Ammon's horn (tissue), 1 donor: ENCODE measurements at regions not wholly inside any gene's neighbourhood (a gene's known extent, or its start where the extent isn't known, plus 50 kb on each side); places are given as distances from the start of the nearest gene placed in this dataset.
"Not testable (repeated sequence)": the region's sequence is repeated elsewhere in the genome, so short reads cannot be mapped to it uniquely, and the experiment has no call there.

Source experiments
- DNase-seq: peaks from one replicate; pipeline ENCODE4 v3.0.0-alpha.2; 2016; ENCODE audit warnings: low spot score

DNA sequence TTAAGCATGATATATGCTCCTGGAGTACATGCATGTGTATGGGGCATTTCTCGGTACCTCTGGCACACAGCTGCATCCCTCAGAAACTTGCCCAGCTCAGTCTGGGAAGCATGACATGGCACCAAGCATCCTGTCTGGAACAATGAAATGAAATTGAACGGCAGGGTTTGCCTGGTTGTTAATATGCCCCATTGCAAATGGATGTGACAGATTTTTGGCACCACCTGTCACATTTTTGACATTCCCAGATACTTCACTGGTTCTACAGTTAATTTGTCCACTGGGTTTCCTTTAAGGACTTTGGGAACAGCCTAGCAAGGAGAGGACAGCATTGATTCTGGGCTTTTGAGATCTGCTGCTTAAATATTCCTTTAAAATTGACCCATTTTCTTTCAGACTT lies 305.8 kb downstream of the TSN start:
- DNase-seq = no peak

DNA sequence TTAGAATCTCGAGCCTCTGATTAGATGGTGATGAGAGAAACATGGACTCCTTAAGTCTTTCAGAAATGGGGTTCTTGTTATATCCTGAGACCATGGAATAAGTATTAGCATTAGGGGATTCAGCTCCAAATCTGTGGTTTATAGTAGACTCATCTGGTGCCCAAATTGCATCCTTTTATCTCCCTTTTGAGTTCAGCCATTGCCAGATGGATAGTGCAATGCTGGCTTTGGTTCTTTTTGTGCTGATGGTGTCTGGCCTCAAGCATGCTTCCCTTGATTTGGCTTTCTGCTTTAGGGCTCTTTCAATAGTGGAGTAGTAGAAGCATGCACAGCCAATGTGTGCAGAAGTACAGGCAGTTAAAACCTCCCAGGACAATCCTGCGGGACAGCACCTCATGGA lies 306.4 kb downstream of the TSN start:
- no peak for DNase-seq

DNA sequence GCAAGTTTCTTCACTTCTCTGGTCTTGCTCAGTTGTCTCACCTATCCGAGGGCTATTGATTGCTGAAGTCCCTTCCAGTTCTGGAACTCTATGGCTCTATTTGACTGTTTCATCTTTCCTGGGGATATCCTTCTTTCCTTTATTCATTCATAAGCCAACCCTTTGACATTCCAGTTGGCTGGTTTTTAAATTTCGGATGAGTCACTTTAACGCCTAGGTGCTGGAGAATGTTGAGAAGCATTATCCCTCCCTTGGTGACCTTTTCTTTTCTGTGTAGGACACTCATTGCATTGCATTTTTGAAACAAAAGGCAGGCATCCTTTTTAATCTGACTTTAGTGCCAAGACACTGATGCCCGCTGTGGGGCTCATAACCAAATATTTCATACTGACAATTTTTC lies 307.1 kb downstream of the TSN start:
- no peak for DNase-seq

DNA sequence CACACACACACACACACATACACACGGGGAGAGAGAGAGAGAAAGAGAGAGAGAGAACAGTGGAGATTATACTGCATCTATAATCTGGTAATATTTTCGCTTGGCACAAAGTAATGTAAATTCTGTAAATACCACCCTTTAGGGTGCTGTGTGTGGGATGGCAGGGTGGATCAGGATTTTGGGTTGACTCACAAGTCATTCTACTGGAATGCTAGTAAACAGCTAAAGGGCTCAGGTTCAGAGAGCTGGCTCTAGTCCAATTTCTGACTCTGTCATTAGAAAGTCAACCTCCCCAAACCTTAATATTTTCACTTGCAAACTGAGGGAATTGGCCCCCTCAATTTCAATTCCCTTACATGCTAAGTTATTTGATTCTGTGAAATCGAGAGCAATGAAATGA lies 308.3 kb downstream of the TSN start:
- DNase-seq = no peak

DNA sequence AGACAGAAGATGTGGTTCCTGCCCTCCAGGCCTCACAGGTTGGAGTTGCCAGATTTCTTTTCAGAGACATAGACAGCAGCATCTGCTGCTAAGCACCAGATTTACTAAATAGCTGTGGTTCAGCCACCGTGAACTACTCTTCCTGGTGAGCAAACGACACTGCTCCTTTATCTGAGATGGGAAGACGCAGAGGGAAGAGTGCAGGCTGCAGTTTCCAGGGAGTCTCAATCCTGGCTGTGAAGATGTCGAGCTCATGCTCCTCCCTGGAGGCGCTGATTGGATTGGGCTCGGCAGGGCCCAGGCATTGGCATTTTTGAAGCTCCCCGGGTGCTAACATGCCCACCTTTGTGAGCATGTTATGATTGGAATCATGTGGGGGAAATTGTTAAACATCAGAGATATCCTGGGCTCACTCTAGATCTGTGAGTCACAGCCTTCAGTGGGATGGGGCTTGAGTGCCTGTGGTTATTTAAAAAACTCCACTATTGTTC lies 314.8 kb downstream of the TSN start:
- no peak for DNase-seq

DNA sequence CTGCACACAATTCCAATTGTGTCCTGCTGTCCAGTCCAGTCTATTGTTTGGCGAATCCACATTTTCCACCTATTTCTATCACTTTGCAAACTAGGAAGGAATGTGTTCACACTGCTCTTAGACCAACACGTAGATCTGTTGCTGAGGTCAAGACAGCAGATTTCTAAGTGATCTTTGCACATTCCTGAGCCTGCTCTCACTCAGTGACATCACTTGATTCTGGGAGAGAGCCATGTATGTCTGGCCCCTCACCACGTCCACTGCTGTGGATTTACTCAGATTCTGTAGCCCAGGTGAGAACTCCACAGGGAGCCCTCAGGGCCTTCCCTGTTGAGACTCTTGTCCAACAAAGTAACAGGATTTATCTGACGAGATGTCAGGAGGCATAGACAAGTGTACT lies 317.2 kb downstream of the TSN start:
- no peak for DNase-seq

DNA sequence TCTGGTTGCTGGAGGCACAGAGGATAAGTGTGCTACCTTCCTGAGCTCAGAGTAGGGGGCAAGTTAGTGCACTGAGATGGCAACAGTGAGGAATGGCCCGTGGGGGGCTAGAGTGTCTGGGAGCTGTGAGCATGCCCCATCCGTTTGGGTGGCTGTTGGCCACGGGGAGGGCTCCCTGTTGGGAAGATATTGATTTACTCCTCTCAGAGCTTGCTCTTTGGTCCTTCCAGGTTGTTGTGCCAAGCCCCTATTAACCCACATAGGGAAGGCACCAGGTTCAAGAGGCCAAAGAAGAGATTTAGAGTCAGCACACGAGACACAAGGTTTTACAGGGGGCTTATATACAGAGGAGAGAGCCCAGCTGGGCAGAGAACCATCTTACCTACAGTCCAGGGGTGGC lies 318.8 kb downstream of the TSN start:
- no peak for DNase-seq

DNA sequence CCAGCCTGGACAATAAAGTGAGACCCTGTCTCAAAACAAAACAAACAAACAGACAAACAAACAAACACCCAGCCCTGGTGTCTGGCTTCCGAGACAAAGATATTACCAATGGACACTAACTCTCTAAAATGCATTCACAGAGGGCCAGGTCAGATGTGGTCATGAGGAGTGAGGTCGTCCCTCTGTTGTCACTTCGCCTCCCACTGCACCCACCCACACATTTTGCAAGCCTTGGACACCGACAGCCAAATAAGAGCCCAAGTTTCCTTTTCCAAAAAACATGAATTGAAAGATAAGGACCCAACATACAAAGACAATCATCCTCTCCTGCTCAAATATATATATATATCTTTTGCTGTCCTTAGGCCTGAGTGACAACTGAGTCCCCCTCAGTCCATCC lies 319.9 kb downstream of the TSN start:
- no peak for DNase-seq

DNA sequence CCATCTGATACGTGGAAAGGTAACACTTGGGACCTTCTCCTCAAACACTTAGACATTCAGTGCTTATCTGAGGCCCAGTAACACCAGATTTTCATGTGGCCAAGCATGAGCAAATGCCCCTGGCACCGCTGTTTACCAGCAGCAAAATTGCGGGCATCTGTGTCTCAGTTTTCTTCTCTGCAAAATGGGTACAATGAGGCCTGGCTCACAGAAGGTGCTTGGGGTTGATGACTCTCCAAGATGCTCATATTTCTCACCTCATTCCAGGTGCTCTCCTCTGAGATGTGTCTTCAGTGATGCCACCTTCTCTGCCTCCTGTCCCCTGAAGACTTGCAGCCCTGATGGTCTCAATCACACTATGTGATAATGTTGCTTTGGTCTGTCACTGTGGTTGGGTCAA lies 321.7 kb downstream of the TSN start:
- DNase-seq = no peak

DNA sequence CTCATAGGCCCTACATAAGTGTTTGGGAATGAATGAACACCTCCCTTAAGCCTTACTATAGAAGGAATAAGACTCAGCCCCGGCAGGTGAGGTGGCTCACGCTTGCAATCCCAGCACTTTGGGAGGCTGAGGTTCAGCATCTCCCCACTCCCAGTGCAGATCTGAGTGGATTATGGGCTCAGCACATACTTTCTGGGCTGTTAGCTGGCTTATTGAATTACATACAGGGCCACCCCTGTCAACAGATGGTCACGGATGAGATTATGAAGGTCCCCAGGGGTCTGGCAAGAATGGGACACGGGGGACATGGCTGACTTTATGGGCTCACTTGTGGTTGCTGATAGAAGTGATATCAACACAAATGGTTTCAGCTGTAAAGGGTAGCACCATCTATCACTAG lies 322.3 kb downstream of the TSN start:
- no peak for DNase-seq

DNA sequence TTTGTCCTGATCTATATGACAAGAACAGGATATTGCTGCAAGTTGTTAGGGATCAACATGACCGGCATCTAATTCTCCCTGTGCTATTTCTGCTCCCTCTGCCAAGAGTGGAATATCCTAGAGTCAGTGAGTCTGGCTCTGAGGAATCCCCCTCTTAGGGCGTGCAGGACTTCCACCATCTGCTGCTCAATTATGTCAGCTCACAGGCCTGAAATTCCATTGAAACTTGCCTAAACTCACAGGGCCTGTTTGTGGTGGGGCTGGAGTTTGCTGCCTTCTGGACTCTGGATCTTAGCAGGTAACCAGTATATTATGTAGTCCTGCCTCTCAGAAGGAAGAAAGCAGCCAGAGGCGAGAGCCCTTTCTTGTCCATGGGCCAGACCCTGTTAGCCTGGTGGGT lies 323.0 kb downstream of the TSN start:
- DNase-seq = peak; percentile 9

DNA sequence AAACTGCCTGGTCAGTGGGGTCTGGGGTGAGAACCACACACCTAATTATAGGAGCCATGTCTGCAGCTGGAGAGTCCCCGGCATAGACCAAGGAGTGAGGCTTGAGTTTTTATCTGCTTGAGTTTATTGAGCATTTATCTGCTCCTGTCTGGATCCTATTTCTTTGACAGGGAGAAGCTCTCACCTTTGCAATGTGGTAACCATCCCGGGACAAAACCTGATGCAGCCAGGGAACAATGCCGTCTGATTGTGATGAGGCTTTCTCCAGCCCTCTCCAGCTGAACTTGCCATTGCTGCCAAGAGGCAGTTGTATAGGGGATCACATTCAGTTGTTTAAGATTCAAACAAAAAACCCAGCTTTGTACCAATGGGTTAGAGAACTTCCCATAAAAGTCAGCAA lies 324.4 kb downstream of the TSN start:
- no peak for DNase-seq

DNA sequence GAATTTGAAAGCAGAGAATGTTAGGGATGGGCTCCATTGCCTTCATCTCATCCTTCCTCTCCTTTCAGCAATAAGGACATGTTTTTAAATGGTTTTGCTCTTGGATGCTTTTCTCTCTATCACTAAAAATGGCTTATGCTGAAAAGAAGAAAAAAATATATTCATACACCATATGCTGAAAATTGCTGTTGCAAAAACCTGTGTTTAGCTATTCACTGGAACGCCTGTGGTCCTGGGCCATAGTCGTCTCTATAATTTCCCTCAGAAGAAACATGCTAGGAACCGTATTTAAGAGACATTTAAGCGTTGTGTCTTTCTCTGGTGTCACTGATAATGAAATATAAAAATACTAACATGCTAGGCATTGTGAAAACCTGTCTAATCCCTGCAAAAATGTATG lies 324.9 kb downstream of the TSN start:
- no peak for DNase-seq

DNA sequence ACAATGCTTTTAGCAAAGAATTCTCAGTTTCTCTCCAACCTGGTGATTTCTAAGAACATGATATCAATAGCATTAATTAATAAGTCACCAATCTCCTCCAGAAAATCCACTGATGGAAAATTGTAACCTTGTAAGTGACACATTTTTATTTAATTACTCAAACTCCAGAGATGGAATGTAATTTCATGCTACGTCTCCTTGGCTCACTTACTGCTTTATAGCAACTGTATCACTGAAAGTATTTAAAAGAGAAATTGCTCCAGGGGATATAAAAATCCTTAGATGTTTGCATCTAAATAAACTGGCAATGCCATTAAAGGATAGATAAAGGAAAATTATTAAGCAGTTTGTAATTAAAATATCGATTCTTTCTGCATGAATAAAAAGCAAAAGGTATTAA lies 325.4 kb downstream of the TSN start:
- no peak for DNase-seq

DNA sequence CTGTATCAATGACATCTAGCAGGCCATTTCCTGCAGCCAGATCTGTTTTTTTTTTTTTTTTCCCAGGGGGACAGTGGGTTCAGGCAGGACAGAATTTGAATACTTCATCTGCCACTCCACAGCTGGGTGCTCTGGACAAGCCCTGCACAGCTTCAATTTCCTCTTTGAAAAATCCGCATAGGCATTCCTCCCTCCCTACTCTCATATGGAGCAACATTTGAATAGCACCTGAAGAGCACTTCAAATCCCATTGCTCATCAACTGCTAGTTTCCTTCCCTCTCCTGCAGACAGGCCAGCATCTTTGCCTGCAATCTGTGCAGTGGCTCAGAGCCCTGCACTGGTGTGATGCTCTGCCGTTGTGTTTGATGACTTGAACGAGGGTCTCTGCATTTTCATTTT lies 326.3 kb downstream of the TSN start:
- no peak for DNase-seq

DNA sequence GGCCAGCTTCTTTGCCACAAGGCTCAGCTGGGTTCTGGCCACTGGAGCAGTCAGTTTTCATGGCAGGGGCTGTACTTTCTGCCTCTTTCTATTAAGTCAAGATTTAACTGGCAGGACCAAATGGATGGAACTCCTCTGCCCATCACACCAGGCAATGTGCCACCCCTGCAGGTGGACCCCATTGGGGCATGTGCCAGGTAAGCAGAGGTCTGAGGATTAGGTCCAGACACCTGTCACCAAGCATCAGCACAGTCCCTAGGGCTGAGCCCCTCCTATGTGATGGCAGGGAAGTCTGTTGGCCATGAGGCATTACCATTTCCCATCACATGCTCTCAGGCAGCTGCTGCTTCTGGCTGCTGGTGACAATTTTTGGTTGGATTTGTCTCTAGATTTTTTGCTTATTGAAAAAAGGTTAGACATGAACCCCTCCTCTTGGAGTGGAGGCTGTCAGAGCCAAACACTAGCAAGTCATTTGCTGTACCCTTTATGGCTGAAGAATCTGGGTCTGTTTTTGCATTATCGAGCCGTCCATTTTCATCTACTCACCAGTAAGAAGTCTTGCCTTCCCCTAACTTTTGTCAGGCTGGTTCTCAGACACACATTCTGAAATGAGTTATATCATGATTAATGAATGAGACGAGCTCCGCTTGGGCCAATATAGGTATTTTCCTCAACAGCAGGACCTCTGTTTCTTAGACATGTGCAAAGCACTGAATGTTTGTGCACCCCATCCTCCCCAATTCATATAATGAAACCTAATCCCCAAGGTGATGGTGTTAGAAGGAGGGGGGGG lies 328.0 kb downstream of the TSN start:
- no peak for DNase-seq

DNA sequence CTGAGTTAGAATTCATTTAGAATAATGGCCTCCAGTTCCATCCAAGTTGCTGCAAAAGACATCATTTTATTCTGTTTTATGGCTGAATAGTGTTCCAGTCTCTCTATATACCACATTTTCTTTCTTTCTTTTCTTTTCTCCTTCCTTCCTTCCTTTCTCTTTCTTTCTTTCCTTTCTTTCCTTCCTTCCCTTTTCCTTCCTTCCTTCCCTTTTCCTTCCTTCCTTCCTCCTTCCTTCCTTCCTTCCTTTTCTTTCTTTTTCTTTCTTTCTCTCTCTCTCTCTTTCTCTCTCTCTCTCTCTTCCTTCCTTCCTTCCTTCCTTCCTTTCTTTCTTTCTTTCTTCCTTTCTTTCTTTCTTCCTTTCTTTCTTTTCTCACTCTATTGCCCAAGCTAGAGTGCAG lies 330.2 kb downstream of the TSN start:
- DNase-seq = not testable (repeated sequence)

DNA sequence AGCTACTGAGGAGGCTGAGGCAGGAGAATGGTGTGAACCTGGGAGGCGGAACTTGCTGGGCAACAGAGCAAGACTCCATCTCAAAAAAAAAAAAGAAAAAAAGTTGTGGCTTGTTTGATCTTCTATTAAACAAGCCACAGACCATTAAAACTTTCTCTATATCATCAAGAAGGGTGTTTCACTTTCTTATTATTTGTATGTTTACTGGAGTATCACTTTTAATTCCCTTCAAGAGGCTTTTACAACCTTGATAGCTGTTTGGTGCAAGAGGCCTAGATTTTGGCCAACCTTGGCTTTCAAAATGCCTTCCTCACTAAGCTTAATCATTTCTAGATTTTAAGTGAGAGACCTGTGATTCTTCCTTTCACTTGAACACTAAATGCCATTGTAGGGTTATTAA lies 339.1 kb downstream of the TSN start:
- no peak for DNase-seq

DNA sequence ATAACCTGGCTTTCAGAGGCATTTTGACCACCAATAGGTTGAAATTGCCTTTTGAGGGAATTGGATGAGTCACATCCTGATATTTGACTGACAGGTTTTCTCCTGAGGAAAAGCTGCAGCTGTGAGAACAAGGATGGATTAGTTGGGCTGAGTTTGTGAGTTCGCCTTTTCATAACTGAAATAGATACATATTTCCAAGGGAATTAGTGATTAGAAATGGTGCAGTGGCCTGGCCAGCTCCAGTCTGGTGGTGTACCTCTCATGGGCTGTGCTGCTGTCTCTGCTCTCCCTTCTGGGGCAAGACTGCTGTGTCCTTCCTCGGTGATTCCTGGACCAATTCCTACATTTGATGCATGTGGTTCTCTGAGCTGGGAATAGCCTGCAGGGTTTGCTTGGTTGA lies 341.3 kb downstream of the TSN start:
- DNase-seq = no peak

DNA sequence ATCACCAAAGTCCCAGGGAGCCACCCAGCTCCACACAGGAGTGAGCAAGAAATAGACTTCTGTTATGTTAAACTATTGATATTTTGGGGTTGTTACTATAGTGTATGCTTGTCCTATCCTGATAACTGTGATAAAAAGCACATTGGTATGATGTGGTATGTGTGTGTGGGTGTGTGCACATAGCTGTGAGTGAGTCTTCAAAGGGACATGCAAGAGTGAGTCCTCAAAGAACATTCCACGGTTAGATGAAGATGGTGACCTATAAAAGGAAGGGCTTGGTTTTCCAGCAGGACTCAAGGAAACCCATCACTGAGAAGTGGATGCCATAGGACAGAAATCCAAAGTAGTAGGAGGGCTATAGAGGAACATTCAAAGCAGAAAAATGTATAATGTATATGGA lies 342.9 kb downstream of the TSN start:
- DNase-seq = no peak

DNA sequence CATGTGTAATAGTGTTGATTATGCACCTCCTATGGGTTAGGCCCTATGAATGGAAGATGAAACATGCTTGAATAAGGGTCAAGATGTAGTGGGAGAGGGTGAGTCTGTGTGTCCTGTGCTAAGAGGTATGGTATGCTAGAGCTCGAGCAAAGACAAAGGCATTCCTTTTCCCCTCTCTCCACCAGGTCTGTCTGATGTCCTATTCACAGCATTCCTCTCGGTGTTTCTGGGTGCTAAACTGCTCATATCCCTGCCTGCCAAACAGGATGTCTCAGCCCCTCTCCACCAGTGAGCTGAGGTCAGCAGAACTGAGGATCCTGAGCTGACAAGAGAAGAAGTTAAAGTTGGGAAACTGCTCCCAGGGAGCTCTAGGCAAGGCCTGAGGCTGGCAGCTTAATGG lies 344.9 kb downstream of the TSN start:
- no peak for DNase-seq

DNA sequence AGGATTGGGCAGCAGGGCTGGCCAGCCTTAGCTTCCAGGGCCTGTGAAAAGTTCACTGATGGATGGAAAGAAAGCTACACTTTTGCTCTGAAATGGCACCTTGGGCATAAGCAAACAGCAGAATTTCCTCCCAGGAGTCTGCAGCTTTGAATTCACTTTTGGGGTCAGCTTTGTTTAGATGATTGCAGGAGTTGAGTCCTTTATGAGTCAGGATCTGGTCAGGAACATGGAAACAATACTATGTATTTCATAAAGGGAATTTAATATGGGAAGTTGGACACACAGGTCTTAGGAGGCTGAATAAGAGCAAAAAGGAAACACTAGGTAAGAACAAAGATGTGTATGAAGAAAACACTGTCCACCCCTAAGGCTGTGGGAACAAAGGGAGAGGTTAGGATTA lies 345.3 kb downstream of the TSN start:
- no peak for DNase-seq

DNA sequence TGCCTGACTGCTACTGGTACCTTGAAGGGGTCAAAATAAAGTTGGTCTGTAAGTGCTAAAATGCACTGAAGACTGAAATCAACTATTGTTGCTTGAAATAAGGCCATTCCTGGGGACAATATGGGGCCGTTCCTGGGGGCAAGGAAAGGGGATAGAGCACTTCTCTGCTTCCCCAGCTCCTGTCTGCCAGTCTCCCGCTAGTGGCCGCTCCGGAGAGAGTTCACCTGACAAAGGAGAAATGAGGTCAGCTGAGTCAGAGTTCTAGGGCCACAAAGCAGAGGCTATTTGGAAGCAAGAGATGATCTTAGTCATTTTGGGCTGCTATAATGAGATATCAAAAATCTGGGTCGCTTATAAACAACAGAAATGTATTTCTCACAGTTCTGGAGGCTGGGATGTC lies 345.9 kb downstream of the TSN start:
- no peak for DNase-seq

DNA sequence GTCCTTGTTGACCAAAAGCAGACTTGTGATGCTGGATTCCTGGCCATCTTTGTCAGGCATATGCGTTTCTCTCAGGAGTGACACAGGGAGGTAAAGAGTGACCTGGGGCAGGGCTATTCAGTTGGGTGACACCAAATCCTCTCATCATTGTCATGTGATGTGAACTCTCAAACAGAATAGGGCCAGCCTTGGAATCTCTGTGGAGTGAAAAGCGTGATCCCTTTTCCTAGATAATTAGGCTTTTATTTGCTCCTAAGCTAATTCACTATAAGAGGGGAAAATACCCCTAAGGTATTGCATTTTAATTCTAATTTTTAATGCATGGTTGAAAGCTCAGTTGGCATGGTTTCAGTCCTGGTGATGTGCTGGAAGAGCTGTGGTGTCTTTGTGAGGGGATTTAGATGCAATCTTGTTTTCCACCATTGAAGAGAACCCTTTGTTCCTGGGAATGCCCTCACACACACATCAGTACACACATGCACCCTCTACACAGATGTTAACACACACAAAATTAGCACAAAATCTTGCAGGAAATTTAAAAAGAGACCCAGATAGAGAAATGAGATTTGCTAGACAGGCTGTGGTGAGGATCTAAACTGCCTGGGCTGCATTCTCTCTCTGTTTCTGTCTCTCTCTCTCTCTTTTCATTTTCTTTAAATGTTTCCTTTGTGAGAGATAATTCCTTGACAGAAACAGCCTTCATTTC lies 349.9 kb downstream of the TSN start:
- no peak for DNase-seq
